Adrenal gland (tissue), 9 donors: ENCODE measurements at regions not wholly inside any gene's neighbourhood (a gene's known extent, or its start where the extent isn't known, plus 50 kb on each side); places are given as distances from the start of the nearest gene placed in this dataset.
"Not testable (repeated sequence)": the region's sequence is repeated elsewhere in the genome, so short reads cannot be mapped to it uniquely, and the experiment has no call there.

Experiments
- DNase-seq, 7 donors: peaks; one replicate each; pipeline ENCODE4 v3.0.0-alpha.2; 2019 to 2020
- H3K27ac ChIP-seq, 5 donors: fragments of 200-600 bp; sonication (generic) in 4 of 5; 1 replicate in 3 of 5; 2 replicates in 2 of 5; pipeline versions ENCODE4 v1.5.1 to v1.8.0; 2016 to 2020; ENCODE audit warnings: mild to moderate bottlenecking in 1 of 5
- H3K27me3 ChIP-seq: fragments of 200-600 bp; 2 replicates; pipeline ENCODE4 v1.8.0; 2021
- H3K36me3 ChIP-seq, 2 donors: fragments of 200-600 bp; replicated peaks in 1 of 2; 1 replicate in 1 of 2; 2 replicates in 1 of 2; pipeline versions ENCODE4 v1.5.1 to v1.8.0; 2018 to 2022
- H3K4me1 ChIP-seq, 2 donors: fragments of 200-600 bp; replicated peaks in 1 of 2; 1 replicate in 1 of 2; 2 replicates in 1 of 2; pipeline versions ENCODE4 v1.5.1 to v1.8.0; 2018 to 2021
- H3K4me3 ChIP-seq, 4 donors: fragments of 200-600 bp; sonication (generic) in 3 of 4; one replicate each; pipeline ENCODE4 v1.5.1; 2016 to 2018
- H3K9me3 ChIP-seq, 3 donors: fragments of 200-600 bp; sonication (generic) in 1 of 3; replicated peaks in 1 of 3; 1 replicate in 2 of 3; 2 replicates in 1 of 3; pipeline versions ENCODE4 v1.5.1 to v1.8.0; 2016 to 2021
- POLR2A ChIP-seq, 2 donors: fragments of 450-650 bp; IDR thresholded peaks; one replicate each; pipeline ENCODE4 v1.6.1; 2017; ENCODE audit warnings: antibody characterized with exemption in 2 of 2, mild to moderate bottlenecking in 2 of 2, moderate library complexity in 1 of 2
- WGBS, 4 donors: extraction: QIAGEN DNeasy Blood & Tissue Kit in 2 of 4; methylation state at CpG; one replicate each; pipeline versions ENCODE4 v1.1.5 to v1.1.7; 2013 to 2017; 5-methylcytosine and 5-hydroxymethylcytosine counted together
- intact Hi-C, 2 donors: fragments of 100-400 bp; cut with DNase I; formaldehyde crosslinking; loops; one replicate each; pipeline versions ENCODE4 v1.14.1 to v1.15.0; 2022 to 2023
- TF ChIP-seq, protein P1 (sequence below), 6 experiments: fragments of 450-650 bp in 4 of 6; fragments of 200-600 bp in 2 of 6; sonication (generic) in 1 of 6; IDR thresholded peaks; 1 replicate in 5 of 6; 2 replicates in 1 of 6; pipeline versions ENCODE4 v1.5.1 to v1.8.0; 2016 to 2021; ENCODE audit warnings: antibody characterized with exemption in 6 of 6, mild to moderate bottlenecking in 2 of 6, moderate library complexity in 1 of 6
- donor health status: healthy with polysubstance abuse.
- donor health status: Bipolar disorder and iron deficiency.
- donor health status: DM: yes; HTN: yes; CAD: no.
- donor health status: DM: no; HTN: no; CAD: no.
- donor health status: DM: no; HTN: no; CAD: no.

GRCh38 chr16:60407606-60408005, 1628.6 kb downstream of the CDH8 start:
- Histone ChIP-seq H3K27ac (no peak overlapping the region), H3K4me1 (no peaks in the 10 kb centered on the region), H3K4me3 (no peak overlapping the region), H3K27me3 (no peaks in the 10 kb centered on the region), H3K9me3 (no peaks in the 10 kb centered on the region), H3K36me3 (no peaks in the 10 kb centered on the region)
- no peak for TF ChIP-seq POLR2A (IDR thresholded peaks at IDR 0.05)
- intact Hi-C loops: no loop called here
- DNase-seq: no peak
- WGBS, 4 donors: 51 to 80% (median 60%) methylated on average over 2 of the region's 2 CpGs

DNA sequence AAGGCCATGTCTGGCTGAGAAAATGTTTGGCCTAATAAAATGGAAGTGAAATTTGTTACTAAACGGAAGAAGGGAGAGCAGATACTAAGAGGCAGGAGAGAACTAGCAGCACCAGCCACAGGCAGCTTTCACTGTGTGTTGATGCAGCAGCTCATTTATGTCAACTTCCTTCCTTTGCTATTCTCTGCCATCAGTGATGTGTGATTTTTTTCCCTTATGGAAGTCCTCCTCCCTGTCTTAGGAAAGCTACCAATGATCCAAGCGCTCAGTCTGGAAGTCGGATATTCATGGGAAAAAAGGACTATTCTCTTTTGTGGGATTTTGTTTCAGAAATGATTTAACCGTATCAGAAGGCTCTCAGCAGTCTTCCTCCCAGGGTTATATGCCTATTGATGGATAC, 1629.2 kb downstream of the CDH8 start:
- no peak for DNase-seq
- Histone ChIP-seq H3K4me1 (no peaks in the 10 kb centered on the region), H3K9me3 (no peaks in the 10 kb centered on the region), H3K4me3 (no peak overlapping the region), H3K27ac (no peak overlapping the region), H3K36me3 (no peaks in the 10 kb centered on the region), H3K27me3 (no peaks in the 10 kb centered on the region)
- TF ChIP-seq, protein P1, sequence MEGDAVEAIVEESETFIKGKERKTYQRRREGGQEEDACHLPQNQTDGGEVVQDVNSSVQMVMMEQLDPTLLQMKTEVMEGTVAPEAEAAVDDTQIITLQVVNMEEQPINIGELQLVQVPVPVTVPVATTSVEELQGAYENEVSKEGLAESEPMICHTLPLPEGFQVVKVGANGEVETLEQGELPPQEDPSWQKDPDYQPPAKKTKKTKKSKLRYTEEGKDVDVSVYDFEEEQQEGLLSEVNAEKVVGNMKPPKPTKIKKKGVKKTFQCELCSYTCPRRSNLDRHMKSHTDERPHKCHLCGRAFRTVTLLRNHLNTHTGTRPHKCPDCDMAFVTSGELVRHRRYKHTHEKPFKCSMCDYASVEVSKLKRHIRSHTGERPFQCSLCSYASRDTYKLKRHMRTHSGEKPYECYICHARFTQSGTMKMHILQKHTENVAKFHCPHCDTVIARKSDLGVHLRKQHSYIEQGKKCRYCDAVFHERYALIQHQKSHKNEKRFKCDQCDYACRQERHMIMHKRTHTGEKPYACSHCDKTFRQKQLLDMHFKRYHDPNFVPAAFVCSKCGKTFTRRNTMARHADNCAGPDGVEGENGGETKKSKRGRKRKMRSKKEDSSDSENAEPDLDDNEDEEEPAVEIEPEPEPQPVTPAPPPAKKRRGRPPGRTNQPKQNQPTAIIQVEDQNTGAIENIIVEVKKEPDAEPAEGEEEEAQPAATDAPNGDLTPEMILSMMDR (IDR thresholded peaks at IDR 0.05): no peak
- TF ChIP-seq POLR2A (IDR thresholded peaks at IDR 0.05): no peak
- intact Hi-C loops: no loop called here
- WGBS, 4 donors: 62 to 68% (median 64%) methylated on average over 4 of the region's 4 CpGs

DNA sequence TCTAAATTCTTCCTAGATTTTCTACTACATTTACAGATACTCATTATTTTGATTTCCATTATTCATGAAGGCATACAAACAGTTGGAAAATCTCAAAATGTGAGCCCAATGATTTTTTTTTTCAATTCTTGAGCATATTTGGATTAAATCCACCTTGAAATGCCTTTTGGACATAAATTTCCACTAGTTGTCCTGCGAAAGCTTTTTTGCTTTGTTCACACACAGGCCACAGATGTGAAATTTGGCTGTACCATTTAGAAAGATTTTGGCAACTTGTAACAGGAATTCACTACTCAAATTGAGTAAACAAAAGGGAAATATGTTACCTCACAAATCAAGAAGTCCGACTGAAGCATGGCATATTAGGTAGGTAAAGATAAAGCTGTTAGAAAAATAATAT, 1631.0 kb downstream of the CDH8 start:
- TF ChIP-seq POLR2A (IDR thresholded peaks at IDR 0.05): no peak
- TF ChIP-seq, protein P1 (IDR thresholded peaks at IDR 0.05): no peak
- Histone ChIP-seq H3K27me3 (no peaks in the 10 kb centered on the region), H3K4me1 (no peaks in the 10 kb centered on the region), H3K4me3 (no peak overlapping the region), H3K9me3 (no peaks in the 10 kb centered on the region), H3K36me3 (no peaks in the 10 kb centered on the region), H3K27ac (no peak overlapping the region)
- DNase-seq: no peak
- WGBS, 4 donors: 62 to 75% (median 67%) methylated on average over 2 of the region's 2 CpGs
- intact Hi-C loops: no loop called here

DNA sequence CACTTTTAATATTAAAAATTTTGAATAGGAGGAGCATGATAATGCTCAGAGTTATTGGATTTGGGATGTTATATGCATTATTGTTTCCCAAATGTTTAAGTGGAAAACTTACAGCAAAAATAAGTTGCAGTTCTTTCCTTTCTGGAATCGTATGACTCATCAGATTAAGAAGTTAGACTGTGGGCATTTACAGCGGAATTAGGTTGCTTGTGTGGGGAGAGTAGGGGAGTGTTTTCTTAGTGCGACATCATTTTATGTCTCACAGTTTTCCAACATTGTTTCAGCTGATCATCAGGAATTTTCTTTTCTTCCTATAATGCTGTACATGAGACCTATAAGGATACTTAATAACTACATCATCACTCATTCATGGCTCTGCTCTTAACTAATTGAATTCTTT, 1631.8 kb downstream of the CDH8 start:
- WGBS, 4 donors: 72 to 89% (median 79%) methylated on average over 3 of the region's 3 CpGs
- no peaks in the 10 kb centered on the region for H3K27me3 ChIP-seq
- H3K27ac ChIP-seq: no peak overlapping the region
- H3K4me1 ChIP-seq: no peaks in the 10 kb centered on the region
- intact Hi-C loops: no loop called here
- no peaks in the 10 kb centered on the region for H3K9me3 ChIP-seq
- no peaks in the 10 kb centered on the region for H3K36me3 ChIP-seq
- TF ChIP-seq, protein P1 (IDR thresholded peaks at IDR 0.05): no peak
- TF ChIP-seq POLR2A (IDR thresholded peaks at IDR 0.05): no peak
- no peak for DNase-seq
- H3K4me3 ChIP-seq: no peak overlapping the region

DNA sequence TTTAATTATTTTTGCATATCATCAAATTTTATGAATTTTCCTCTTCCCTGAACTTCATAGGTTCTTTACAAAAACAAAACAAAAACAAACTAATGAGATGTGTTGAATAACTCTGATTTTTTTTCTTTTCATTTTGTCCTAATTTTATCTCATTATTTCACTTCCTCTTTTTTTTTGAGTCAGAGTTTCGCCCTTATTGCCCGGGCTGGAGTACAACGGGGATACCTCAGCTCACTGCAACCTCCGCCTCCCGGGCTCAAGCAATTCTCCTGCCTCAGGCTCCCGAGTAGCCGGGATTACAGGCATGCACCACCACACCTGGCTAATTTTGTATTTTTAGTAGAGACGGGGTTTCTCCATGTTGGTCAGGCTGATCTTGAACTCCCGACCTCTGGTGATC, 1633.3 kb downstream of the CDH8 start:
- WGBS, 4 donors: 84 to 91% (median 86%) methylated on average over 9 of the region's 9 CpGs
- H3K27me3 ChIP-seq, H3K9me3 ChIP-seq, H3K27ac ChIP-seq, H3K4me3 ChIP-seq, H3K36me3 ChIP-seq, H3K4me1 ChIP-seq, DNase-seq, intact Hi-C loops: not testable (repeated sequence)
